ENCODE measurements at regions not wholly inside any gene's neighbourhood (a gene's known extent, or its start where the extent isn't known, plus 50 kb on each side); places are given as distances from the start of the nearest gene placed in this dataset.

- TF ChIP-seq POLR2AphosphoS5 (IDR thresholded peaks at IDR 0.05; ENCODE audit: low read depth, low read length) (no peak), CTCF (IDR thresholded peaks at IDR 0.05) (no peak), TCF7L2 (IDR thresholded peaks at IDR 0.05; ENCODE audit: low read depth, low read length) (no peak), SIN3A (IDR thresholded peaks at IDR 0.05; ENCODE audit: borderline replicate concordance, insufficient read depth, low read depth, low read length) (no peak)
- Histone ChIP-seq H3K4me1 (ENCODE audit: control insufficient read depth, insufficient read depth, low read length) (peaks cover 11% of the 10 kb centered on the region), H3K36me3 (ENCODE audit: control insufficient read depth, insufficient read depth, low read length) (no peaks in the 10 kb centered on the region), H3K4me3 (ENCODE audit: low read depth in 2 of 2, low read length in 2 of 2) (no peak overlapping the region), H3K9me3 (ENCODE audit: control insufficient read depth, insufficient read depth, low read depth, low read length) (no peaks in the 10 kb centered on the region), H3K27ac (ENCODE audit: low read length) (no peak overlapping the region), H3K27me3 (ENCODE audit: control insufficient read depth, insufficient read depth, low read length) (no peaks in the 10 kb centered on the region)
- POLR2A ChIA-PET: no interaction called here
- no peak for DNase-seq (ENCODE audit: low read depth, low spot score)
- no peak for ATAC-seq
- BruUV-seq (replicated peaks): no TSS peak
- in situ Hi-C loops (cut with HindIII; ENCODE audit: low pct_unique_long_range_greater_than_20kb, low sequenced_read_pairs): no loop called here
- intact Hi-C loops (cut with micrococcal nuclease; ENCODE audit: unreplicated experiment): loop anchor here (10.0 kb wide), 1 partner anchor 156 kb away; no protein-coding TSS in a partner anchor
- CTCF ChIA-PET: interaction anchor here (0.7 kb wide), 1 partner anchor 9 kb away, joined by 3 read pairs; no protein-coding TSS in a partner anchor
Observed at GRCh38 chr14:101078170-101078891, 174.8 kb upstream of the RTL1 start.

- POLR2A ChIA-PET: no interaction called here
- intact Hi-C loops (cut with micrococcal nuclease; ENCODE audit: unreplicated experiment): loop anchor here (10.0 kb wide), 1 partner anchor 156 kb away; no protein-coding TSS in a partner anchor
- CTCF ChIA-PET: interaction anchor here (0.7 kb wide), 1 partner anchor 10 kb away, joined by 3 read pairs; no protein-coding TSS in a partner anchor
Observed at GRCh38 chr14:101078892-101079221, 175.3 kb upstream of the RTL1 start.

More at GRCh38 chr14:101078892-101079221, 175.3 kb upstream of the RTL1 start:
- DNase-seq (ENCODE audit: low read depth, low spot score) (no peak), ATAC-seq (no peak)
- H3K4me1 ChIP-seq (ENCODE audit: control insufficient read depth, insufficient read depth, low read length): peaks cover 7% of the 10 kb centered on the region
- in situ Hi-C loops (cut with HindIII; ENCODE audit: low pct_unique_long_range_greater_than_20kb, low sequenced_read_pairs): no loop called here
- H3K27ac ChIP-seq (ENCODE audit: low read length): no peak overlapping the region
- no peaks in the 10 kb centered on the region for H3K27me3 ChIP-seq (ENCODE audit: control insufficient read depth, insufficient read depth, low read length)
- BruUV-seq (replicated peaks): no TSS peak
- no peaks in the 10 kb centered on the region for H3K36me3 ChIP-seq (ENCODE audit: control insufficient read depth, insufficient read depth, low read length)
- no peaks in the 10 kb centered on the region for H3K9me3 ChIP-seq (ENCODE audit: control insufficient read depth, insufficient read depth, low read depth, low read length)
- no peak overlapping the region for H3K4me3 ChIP-seq (ENCODE audit: low read depth in 2 of 2, low read length in 2 of 2)
- TF ChIP-seq POLR2AphosphoS5 (IDR thresholded peaks at IDR 0.05; ENCODE audit: low read depth, low read length) (no peak), SIN3A (IDR thresholded peaks at IDR 0.05; ENCODE audit: borderline replicate concordance, insufficient read depth, low read depth, low read length) (no peak), TCF7L2 (IDR thresholded peaks at IDR 0.05; ENCODE audit: low read depth, low read length) (no peak), CTCF (IDR thresholded peaks at IDR 0.05) (no peak), REST (IDR thresholded peaks at IDR 0.05; ENCODE audit: insufficient read depth in 1 of 2, low read depth in 2 of 2, low read length in 1 of 2) (no peak)

All from Panc1 (cell line).